ENCODE measurements at regions not wholly inside any gene's neighbourhood (a gene's known extent, or its start where the extent isn't known, plus 50 kb on each side); places are given as distances from the start of the nearest gene placed in this dataset.

- TF ChIP-seq POLR2AphosphoS5 (IDR thresholded peaks at IDR 0.05; ENCODE audit: low read depth, low read length) (no peak), POLR2A (IDR thresholded peaks at IDR 0.05; ENCODE audit: low read depth, low read length) (no peak), POU2F2 (IDR thresholded peaks at IDR 0.05; ENCODE audit: low read depth, low read length) (no peak), SPI1 (IDR thresholded peaks at IDR 0.05; ENCODE audit: low read depth, low read length) (no peak), TAF1 (IDR thresholded peaks at IDR 0.05; ENCODE audit: low read depth, low read length) (no peak)
These were observed 188.2 kb upstream of the XIRP2 start for GRCh38 chr2:166700079-166700478.

Measured in GM12891 (cell line).